K562 (cell line): ENCODE measurements at regions not wholly inside any gene's neighbourhood (a gene's known extent, or its start where the extent isn't known, plus 50 kb on each side); places are given as distances from the start of the nearest gene placed in this dataset.

ENCODE experiments used
- ATAC-seq: fragments of 200-7000 bp; cut with Tn5 transposase; 3 replicates; pipeline ENCODE4 v1.9.1; 2020; ENCODE audit warnings: moderate library complexity
- BruUV-seq: library from RNA; stranded (reverse); fragments of 400-500 nt; replicated peaks from 2 replicates; lab custom pipeline; 2021; lab: Mats Ljungman, UMichigan
- CTCF ChIA-PET: fragments of 300-600 bp; formaldehyde crosslinking; extraction: SDS; loops from one replicate; lab custom pipeline; 2021; ENCODE audit warnings: low intra/inter-chr PET ratio; lab: Yijun Ruan, JAX
- POLR2A ChIA-PET: fragments of 300-600, 350-650 bp; sonication (Branson Sonifier 250); formaldehyde crosslinking; extraction: SDS; loops from one replicate; lab custom pipeline; 2021; ENCODE audit warnings: antibody characterized with exemption, inconsistent platforms; lab: Yijun Ruan, JAX
- DNase-seq, 4 experiments: peaks; one replicate each; pipeline versions ENCODE4 v3.0.0 to v3.0.0-alpha.2; 2011 to 2018; ENCODE audit warnings: low spot score in 3 of 4, mixed read lengths in 3 of 4; ENCODE audit errors: extremely low read depth in 1 of 4
- FAIRE-seq: peaks from 2 replicates; lab custom pipeline; 2011; peaks lifted over from hg19 to GRCh38; lab: Jason Lieb, UNC
- H2AFZ ChIP-seq: 2 replicates; pipeline ENCODE4 v1.6.0; 2011; ENCODE audit warnings: low read depth, low read length, control low read depth, inconsistent platforms
- H3K27ac ChIP-seq: fragments of 200-600 bp; 3 replicates; pipeline ENCODE4 v1.8.0; 2011; ENCODE audit warnings: low read depth, mild to moderate bottlenecking, control low read depth, inconsistent platforms, low read length, moderate library complexity, mixed read lengths; ENCODE audit errors: extremely low read depth
- H3K27me3 ChIP-seq, 2 experiments: fragments of 300-600 bp in 1 of 2; 2 replicates in 1 of 2; 3 replicates in 1 of 2; pipeline versions ENCODE4 v1.6.0 to v1.8.0; 2011; ENCODE audit warnings: inconsistent platforms in 2 of 2, low read length in 2 of 2, mild to moderate bottlenecking in 1 of 2, mixed read lengths in 1 of 2, moderate library complexity in 1 of 2; ENCODE audit not compliant: control insufficient read depth in 2 of 2, insufficient read depth in 2 of 2
- H3K36me3 ChIP-seq: fragments of 300-600 bp; 3 replicates; pipeline ENCODE4 v1.8.0; 2011; ENCODE audit warnings: mild to moderate bottlenecking, low read length, inconsistent platforms; ENCODE audit not compliant: control insufficient read depth, insufficient read depth
- H3K4me1 ChIP-seq, 2 experiments: fragments of 200-600 bp in 1 of 2; replicated peaks in 1 of 2; 2 replicates in 1 of 2; 3 replicates in 1 of 2; pipeline versions ENCODE4 v1.5.1 to v1.8.0; 2011; ENCODE audit warnings: inconsistent platforms in 2 of 2, low read length in 2 of 2, mild to moderate bottlenecking in 1 of 2, mixed read lengths in 1 of 2, moderate library complexity in 1 of 2; ENCODE audit not compliant: control insufficient read depth in 2 of 2, insufficient read depth in 2 of 2
- H3K4me2 ChIP-seq: 2 replicates; pipeline ENCODE4 v1.6.1; 2011; ENCODE audit warnings: low read length, control low read depth, inconsistent platforms, mixed read lengths; ENCODE audit not compliant: insufficient read depth
- H3K4me3 ChIP-seq: fragments of 200-600 bp; sonication (generic), shearing (Covaris generic); 2 replicates; pipeline ENCODE4 v1.5.1; 2016; ENCODE audit warnings: control low read depth, inconsistent platforms
- H3K79me2 ChIP-seq: fragments of 200-600 bp; 3 replicates; pipeline ENCODE4 v1.8.0; 2011; ENCODE audit warnings: low read length, inconsistent platforms; ENCODE audit not compliant: control insufficient read depth, insufficient read depth
- H3K9ac ChIP-seq, 2 experiments: 2 replicates each; pipeline versions ENCODE4 v1.6.0 to v1.6.1; 2011; ENCODE audit warnings: low read depth in 2 of 2, low read length in 2 of 2, control low read depth in 1 of 2, inconsistent platforms in 1 of 2, mild to moderate bottlenecking in 1 of 2, mixed read lengths in 1 of 2; ENCODE audit not compliant: insufficient read depth in 1 of 2
- H3K9me1 ChIP-seq: one replicate; pipeline ENCODE4 v1.6.0; 2011; ENCODE audit warnings: inconsistent platforms, mild to moderate bottlenecking, low read length, moderate library complexity; ENCODE audit not compliant: control insufficient read depth, insufficient read depth
- H3K9me3 ChIP-seq: replicated peaks from 2 replicates; pipeline ENCODE4 v1.5.1; 2011; ENCODE audit warnings: low read depth, low read length, inconsistent platforms; ENCODE audit not compliant: control insufficient read depth, insufficient read depth
- H4K20me1 ChIP-seq: replicated peaks from 2 replicates; pipeline ENCODE4 v1.6.1; 2011; ENCODE audit warnings: low read length, inconsistent platforms, mixed read lengths; ENCODE audit not compliant: control insufficient read depth, insufficient read depth
- ARID2 ChIP-seq: fragments of 450-650 bp; IDR thresholded peaks from 2 replicates; pipeline ENCODE4 v1.6.1; 2017; ENCODE audit warnings: antibody characterized with exemption, mild to moderate bottlenecking
- CSDE1 ChIP-seq, 2 experiments: fragments of 450-650 bp; IDR thresholded peaks; 2 replicates each; pipeline ENCODE4 v1.6.1; 2016; ENCODE audit warnings: mild to moderate bottlenecking in 1 of 2
- EGR1 ChIP-seq: fragments of 450-650 bp; conservative IDR thresholded peaks from 2 replicates; pipeline ENCODE4 v1.6.1; 2017; ENCODE audit warnings: mild to moderate bottlenecking
- NFXL1 ChIP-seq: fragments of 450-650 bp; formaldehyde crosslinking; IDR thresholded peaks from 2 replicates; pipeline ENCODE4 v1.4.0; 2021; ENCODE audit warnings: mild to moderate bottlenecking
- PML ChIP-seq: IDR thresholded peaks from 2 replicates; pipeline ENCODE4 v1.6.1; 2012; ENCODE audit warnings: low read length, inconsistent platforms
- RBM15 ChIP-seq: fragments of 200-400 bp; formaldehyde crosslinking; IDR thresholded peaks from 2 replicates; pipeline ENCODE4 v1.6.1; 2018; ENCODE audit warnings: mild to moderate bottlenecking, low read length, moderate library complexity; ENCODE audit not compliant: insufficient read depth
- ZBTB7A ChIP-seq: IDR thresholded peaks from 2 replicates; pipeline ENCODE4 v1.6.1; 2011; ENCODE audit warnings: low read depth, mild to moderate bottlenecking, low read length, moderate library complexity, borderline replicate concordance; ENCODE audit not compliant: control insufficient read depth
- ZNF133 ChIP-seq: fragments of 250-450 bp; sonication (Bioruptor Pico); IDR thresholded peaks from 2 replicates; pipeline ENCODE4 v1.4.0; 2020; ENCODE audit warnings: mild to moderate bottlenecking
- ZNF253 ChIP-seq: fragments of 250-450 bp; sonication (Bioruptor Pico); conservative IDR thresholded peaks from 2 replicates; pipeline ENCODE4 v1.6.1; 2021; ENCODE audit warnings: mild to moderate bottlenecking
- ZNF785 ChIP-seq: fragments of 250-450 bp; sonication (Bioruptor Pico); IDR thresholded peaks from 2 replicates; pipeline ENCODE4 v1.4.0; 2020; ENCODE audit warnings: mild to moderate bottlenecking
- WGBS: fragments of 100-300 bp; shearing (Covaris generic); methylation state at CpG from one replicate; pipeline ENCODE4 v1.1.6; 2016; ENCODE audit warnings: low coverage, mixed read lengths; ENCODE audit not compliant: insufficient coverage; ENCODE audit errors: missing lambda C conversion rate; 5-methylcytosine and 5-hydroxymethylcytosine counted together
- in situ Hi-C: fragments of 300-500 bp; cut with MboI; formaldehyde crosslinking; loops from 4 replicates; pipeline ENCODE4 v1.15.0; 2018; ENCODE audit warnings: inconsistent platforms, mixed read lengths
- intact Hi-C: fragments of 100-400 bp; cut with micrococcal nuclease; formaldehyde crosslinking; loops from 2 replicates; pipeline ENCODE4 v1.14.2; 2022
- TF ChIP-seq, protein P1 (sequence below): IDR thresholded peaks from 2 replicates; pipeline ENCODE4 v1.6.1; 2011; ENCODE audit not compliant: insufficient read length; ENCODE audit errors: extremely low read depth
- TF ChIP-seq, protein P2 (sequence below): fragments of 450-650 bp; formaldehyde crosslinking; conservative IDR thresholded peaks from 2 replicates; pipeline ENCODE4 v1.4.0; 2022; ENCODE audit warnings: mild to moderate bottlenecking, missing genetic modification characterization
- TF ChIP-seq, protein P3 (sequence below): fragments of 250-450 bp; sonication (Bioruptor Pico); IDR thresholded peaks from 2 replicates; pipeline ENCODE4 v1.5.0; 2020; ENCODE audit warnings: mild to moderate bottlenecking, borderline replicate concordance

DNA sequence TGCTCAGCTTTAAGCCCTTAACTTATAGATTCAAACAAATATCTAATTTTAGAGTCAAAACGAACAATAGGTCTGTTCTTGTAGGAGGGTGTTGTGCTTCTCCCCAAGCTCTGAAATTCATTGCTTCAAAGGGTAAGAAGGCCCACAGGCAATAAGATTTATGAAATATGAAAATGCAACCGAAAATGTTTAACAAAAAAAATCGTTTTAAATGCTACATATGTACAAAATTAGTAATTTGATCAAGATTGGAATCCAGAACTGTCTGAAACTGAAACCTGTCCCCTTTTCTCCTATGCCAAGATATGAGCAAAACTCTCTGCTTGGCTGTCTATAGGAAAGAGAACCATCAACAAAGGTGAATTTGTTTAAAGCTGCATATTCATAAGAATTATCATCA lies 534.3 kb downstream of the PLPP3 start:
- no peaks in the 10 kb centered on the region for H3K9me1 ChIP-seq
- no peaks in the 10 kb centered on the region for H3K79me2 ChIP-seq
- in situ Hi-C loops = no loop called here
- CTCF ChIA-PET = no interaction called here
- H4K20me1 ChIP-seq = no peaks in the 10 kb centered on the region
- intact Hi-C loops = no loop called here
- no peaks in the 10 kb centered on the region for H3K9me3 ChIP-seq
- FAIRE-seq (no peak), DNase-seq (no peak), ATAC-seq (no peak)
- H3K9ac ChIP-seq = no peak overlapping the region
- H3K36me3 ChIP-seq = no peaks in the 10 kb centered on the region
- no peaks in the 10 kb centered on the region for H3K4me1 ChIP-seq
- H3K27ac ChIP-seq = no peak overlapping the region
- TF ChIP-seq PML (no peak), RBM15 (no peak), ZNF253 (CRISPR knock-in tag) (no peak), CSDE1 (IDR thresholded peaks at IDR 0.05) (no peak), NFXL1 (CRISPR knock-in tag) (no peak), ZBTB7A (no peak), ARID2 (no peak), ZNF133 (CRISPR knock-in tag) (no peak), ZNF785 (CRISPR knock-in tag) (no peak), EGR1 (no peak)
- TF ChIP-seq, protein P1, sequence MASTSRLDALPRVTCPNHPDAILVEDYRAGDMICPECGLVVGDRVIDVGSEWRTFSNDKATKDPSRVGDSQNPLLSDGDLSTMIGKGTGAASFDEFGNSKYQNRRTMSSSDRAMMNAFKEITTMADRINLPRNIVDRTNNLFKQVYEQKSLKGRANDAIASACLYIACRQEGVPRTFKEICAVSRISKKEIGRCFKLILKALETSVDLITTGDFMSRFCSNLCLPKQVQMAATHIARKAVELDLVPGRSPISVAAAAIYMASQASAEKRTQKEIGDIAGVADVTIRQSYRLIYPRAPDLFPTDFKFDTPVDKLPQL = no peak
- TF ChIP-seq, protein P2, sequence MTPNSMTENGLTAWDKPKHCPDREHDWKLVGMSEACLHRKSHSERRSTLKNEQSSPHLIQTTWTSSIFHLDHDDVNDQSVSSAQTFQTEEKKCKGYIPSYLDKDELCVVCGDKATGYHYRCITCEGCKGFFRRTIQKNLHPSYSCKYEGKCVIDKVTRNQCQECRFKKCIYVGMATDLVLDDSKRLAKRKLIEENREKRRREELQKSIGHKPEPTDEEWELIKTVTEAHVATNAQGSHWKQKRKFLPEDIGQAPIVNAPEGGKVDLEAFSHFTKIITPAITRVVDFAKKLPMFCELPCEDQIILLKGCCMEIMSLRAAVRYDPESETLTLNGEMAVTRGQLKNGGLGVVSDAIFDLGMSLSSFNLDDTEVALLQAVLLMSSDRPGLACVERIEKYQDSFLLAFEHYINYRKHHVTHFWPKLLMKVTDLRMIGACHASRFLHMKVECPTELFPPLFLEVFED = no peak
- TF ChIP-seq, protein P3, sequence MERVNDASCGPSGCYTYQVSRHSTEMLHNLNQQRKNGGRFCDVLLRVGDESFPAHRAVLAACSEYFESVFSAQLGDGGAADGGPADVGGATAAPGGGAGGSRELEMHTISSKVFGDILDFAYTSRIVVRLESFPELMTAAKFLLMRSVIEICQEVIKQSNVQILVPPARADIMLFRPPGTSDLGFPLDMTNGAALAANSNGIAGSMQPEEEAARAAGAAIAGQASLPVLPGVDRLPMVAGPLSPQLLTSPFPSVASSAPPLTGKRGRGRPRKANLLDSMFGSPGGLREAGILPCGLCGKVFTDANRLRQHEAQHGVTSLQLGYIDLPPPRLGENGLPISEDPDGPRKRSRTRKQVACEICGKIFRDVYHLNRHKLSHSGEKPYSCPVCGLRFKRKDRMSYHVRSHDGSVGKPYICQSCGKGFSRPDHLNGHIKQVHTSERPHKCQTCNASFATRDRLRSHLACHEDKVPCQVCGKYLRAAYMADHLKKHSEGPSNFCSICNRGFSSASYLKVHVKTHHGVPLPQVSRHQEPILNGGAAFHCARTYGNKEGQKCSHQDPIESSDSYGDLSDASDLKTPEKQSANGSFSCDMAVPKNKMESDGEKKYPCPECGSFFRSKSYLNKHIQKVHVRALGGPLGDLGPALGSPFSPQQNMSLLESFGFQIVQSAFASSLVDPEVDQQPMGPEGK = no peak
- no peak overlapping the region for H3K4me3 ChIP-seq
- POLR2A ChIA-PET = no interaction called here
- 8% methylated on average over 3 of the region's 3 CpGs for WGBS
- no peaks in the 10 kb centered on the region for H3K27me3 ChIP-seq
- no peak overlapping the region for H3K4me2 ChIP-seq
- no TSS peak for BruUV-seq
- H2AFZ ChIP-seq = no peak overlapping the region
